ENCODE measurements at regions not wholly inside any gene's neighbourhood (a gene's known extent, or its start where the extent isn't known, plus 50 kb on each side); places are given as distances from the start of the nearest gene placed in this dataset.
"Not testable (repeated sequence)": the region's sequence is repeated elsewhere in the genome, so short reads cannot be mapped to it uniquely, and the experiment has no call there.

GRCh38 chr3:22835041-22835440 lies 368.1 kb upstream of the UBE2E2 start:
- DNase-seq = no peak

GRCh38 chr3:22836131-22836530 lies 367.0 kb upstream of the UBE2E2 start:
- DNase-seq = no peak

- no peak for DNase-seq
These were observed 359.3 kb upstream of the UBE2E2 start for GRCh38 chr3:22843854-22844253.

- no peak for DNase-seq
These were observed 356.6 kb upstream of the UBE2E2 start for GRCh38 chr3:22846566-22846965.

GRCh38 chr3:22849583-22849982 lies 353.5 kb upstream of the UBE2E2 start:
- DNase-seq = not testable (repeated sequence)

GRCh38 chr3:22856811-22857210 lies 346.3 kb upstream of the UBE2E2 start:
- DNase-seq = no peak

GRCh38 chr3:22858486-22858885 lies 344.6 kb upstream of the UBE2E2 start:
- DNase-seq = no peak

- DNase-seq = no peak
These were observed 343.5 kb upstream of the UBE2E2 start for GRCh38 chr3:22859618-22860017.

GRCh38 chr3:22861426-22861825 lies 341.7 kb upstream of the UBE2E2 start:
- DNase-seq = no peak

GRCh38 chr3:22862111-22862510 lies 341.0 kb upstream of the UBE2E2 start:
- no peak for DNase-seq

- not testable (repeated sequence) for DNase-seq
These were observed 320.3 kb upstream of the UBE2E2 start for GRCh38 chr3:22882834-22883233.

GRCh38 chr3:22885039-22885438 lies 318.1 kb upstream of the UBE2E2 start:
- no peak for DNase-seq

- DNase-seq = no peak
These were observed 317.4 kb upstream of the UBE2E2 start for GRCh38 chr3:22885574-22886341.

- DNase-seq = no peak
These were observed 316.6 kb upstream of the UBE2E2 start for GRCh38 chr3:22886439-22887068.

- peak; percentile 2 for DNase-seq
These were observed 315.3 kb upstream of the UBE2E2 start for GRCh38 chr3:22887664-22888291.

- no peak for DNase-seq
These were observed 310.0 kb upstream of the UBE2E2 start for GRCh38 chr3:22893101-22893500.

- DNase-seq = no peak
These were observed 309.3 kb upstream of the UBE2E2 start for GRCh38 chr3:22893644-22894325.

GRCh38 chr3:22894865-22895264 lies 308.3 kb upstream of the UBE2E2 start:
- no peak for DNase-seq

GRCh38 chr3:22895671-22896070 lies 307.5 kb upstream of the UBE2E2 start:
- no peak for DNase-seq

- DNase-seq = no peak
These were observed 304.6 kb upstream of the UBE2E2 start for GRCh38 chr3:22898558-22898957.

GRCh38 chr3:22899441-22899840 lies 303.7 kb upstream of the UBE2E2 start:
- DNase-seq = no peak

GRCh38 chr3:22900296-22900695 lies 302.8 kb upstream of the UBE2E2 start:
- no peak for DNase-seq

GRCh38 chr3:22901684-22902083 lies 301.4 kb upstream of the UBE2E2 start:
- no peak for DNase-seq
